Endothelial cell (in vitro differentiated cells): ENCODE measurements at regions not wholly inside any gene's neighbourhood (a gene's known extent, or its start where the extent isn't known, plus 50 kb on each side); places are given as distances from the start of the nearest gene placed in this dataset.
"Not testable (repeated sequence)": the region's sequence is repeated elsewhere in the genome, so short reads cannot be mapped to it uniquely, and the experiment has no call there.

Experiments
- DNase-seq: peaks from one replicate; pipeline ENCODE4 v3.0.0; 2021; ENCODE audit warnings: low spot score
- H3K27ac Mint-ChIP-seq: one replicate; pipeline ENCODE4 v1.8.0; 2021; ENCODE audit warnings: mixed read lengths, inconsistent platforms; ENCODE audit not compliant: unreplicated experiment
- H3K27me3 Mint-ChIP-seq: one replicate; pipeline ENCODE4 v1.8.0; 2021; ENCODE audit warnings: mild to moderate bottlenecking, moderate library complexity, mixed read lengths, inconsistent platforms; ENCODE audit not compliant: unreplicated experiment
- H3K36me3 Mint-ChIP-seq: one replicate; pipeline ENCODE4 v1.8.0; 2021; ENCODE audit warnings: mild to moderate bottlenecking, low read depth, mixed read lengths, inconsistent platforms; ENCODE audit not compliant: unreplicated experiment
- H3K4me1 Mint-ChIP-seq: one replicate; pipeline ENCODE4 v1.8.0; 2021; ENCODE audit warnings: mild to moderate bottlenecking, mixed read lengths, inconsistent platforms; ENCODE audit not compliant: unreplicated experiment
- H3K4me3 Mint-ChIP-seq: one replicate; pipeline ENCODE4 v1.8.0; 2021; ENCODE audit warnings: mild to moderate bottlenecking, mixed read lengths, inconsistent platforms; ENCODE audit not compliant: unreplicated experiment
- H3K9me3 Mint-ChIP-seq: one replicate; pipeline ENCODE4 v1.8.0; 2021; ENCODE audit warnings: mixed read lengths, inconsistent platforms; ENCODE audit not compliant: unreplicated experiment
- TF ChIP-seq, protein P1 (sequence below): fragments of 200-600 bp; sonication (generic); IDR thresholded peaks from one replicate; pipeline ENCODE4 v1.5.0; 2021; ENCODE audit warnings: antibody characterized with exemption; ENCODE audit not compliant: unreplicated experiment

DNA sequence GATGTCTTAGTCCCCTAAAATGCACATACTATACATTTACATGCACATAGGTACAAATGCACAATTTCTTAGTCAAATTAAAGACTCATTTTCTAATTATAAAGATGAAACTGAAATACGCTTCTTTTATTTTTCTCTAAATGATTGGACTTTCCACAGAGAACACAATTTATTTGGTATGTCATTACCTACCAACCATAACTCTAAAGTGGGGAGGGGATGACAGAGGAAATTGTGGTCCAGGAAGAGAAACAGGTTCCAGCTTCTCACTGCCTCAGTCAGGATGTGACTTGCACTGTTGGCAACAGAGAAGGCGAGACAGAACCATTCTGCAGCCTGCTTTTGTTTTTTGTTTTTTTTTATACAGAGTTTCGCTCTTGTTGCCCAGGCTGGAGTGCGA is 1189.2 kb downstream of the PLA2G4A start:
- Mint-ChIP-seq H3K27ac (no peak overlapping the region), H3K27me3 (peaks cover 3% of the 10 kb centered on the region)

DNA sequence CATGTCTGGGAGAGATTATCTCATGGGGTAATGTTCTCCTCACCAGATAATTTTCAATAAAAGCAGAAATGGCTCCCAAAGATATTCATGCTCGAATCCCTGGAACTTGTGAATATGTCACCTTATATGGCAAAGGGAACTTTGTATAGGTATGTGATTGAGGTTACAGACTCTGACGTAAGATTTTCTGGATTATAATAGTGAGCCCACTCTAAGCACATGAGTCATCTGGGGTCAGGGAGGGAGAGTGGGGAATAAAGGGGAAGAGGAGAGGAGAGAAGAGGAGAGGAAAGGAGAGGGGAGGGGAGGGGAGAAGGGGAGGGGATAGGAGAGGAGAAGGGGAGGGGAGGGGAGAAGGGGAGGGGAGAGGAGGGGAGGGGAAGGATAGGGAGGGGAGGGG is 1193.9 kb downstream of the PLA2G4A start:
- no peaks in the 10 kb centered on the region for H3K36me3 Mint-ChIP-seq
- no peaks in the 10 kb centered on the region for H3K9me3 Mint-ChIP-seq
- peaks cover 3% of the 10 kb centered on the region for H3K27me3 Mint-ChIP-seq

More for the DNA sequence above, 1189.2 kb downstream of the PLA2G4A start:
- Mint-ChIP-seq H3K4me3 (no peak overlapping the region), H3K9me3 (no peaks in the 10 kb centered on the region), H3K36me3 (no peaks in the 10 kb centered on the region), H3K4me1 (no peaks in the 10 kb centered on the region)
- no peak for DNase-seq
- TF ChIP-seq, protein P1, sequence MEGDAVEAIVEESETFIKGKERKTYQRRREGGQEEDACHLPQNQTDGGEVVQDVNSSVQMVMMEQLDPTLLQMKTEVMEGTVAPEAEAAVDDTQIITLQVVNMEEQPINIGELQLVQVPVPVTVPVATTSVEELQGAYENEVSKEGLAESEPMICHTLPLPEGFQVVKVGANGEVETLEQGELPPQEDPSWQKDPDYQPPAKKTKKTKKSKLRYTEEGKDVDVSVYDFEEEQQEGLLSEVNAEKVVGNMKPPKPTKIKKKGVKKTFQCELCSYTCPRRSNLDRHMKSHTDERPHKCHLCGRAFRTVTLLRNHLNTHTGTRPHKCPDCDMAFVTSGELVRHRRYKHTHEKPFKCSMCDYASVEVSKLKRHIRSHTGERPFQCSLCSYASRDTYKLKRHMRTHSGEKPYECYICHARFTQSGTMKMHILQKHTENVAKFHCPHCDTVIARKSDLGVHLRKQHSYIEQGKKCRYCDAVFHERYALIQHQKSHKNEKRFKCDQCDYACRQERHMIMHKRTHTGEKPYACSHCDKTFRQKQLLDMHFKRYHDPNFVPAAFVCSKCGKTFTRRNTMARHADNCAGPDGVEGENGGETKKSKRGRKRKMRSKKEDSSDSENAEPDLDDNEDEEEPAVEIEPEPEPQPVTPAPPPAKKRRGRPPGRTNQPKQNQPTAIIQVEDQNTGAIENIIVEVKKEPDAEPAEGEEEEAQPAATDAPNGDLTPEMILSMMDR: no peak

DNA sequence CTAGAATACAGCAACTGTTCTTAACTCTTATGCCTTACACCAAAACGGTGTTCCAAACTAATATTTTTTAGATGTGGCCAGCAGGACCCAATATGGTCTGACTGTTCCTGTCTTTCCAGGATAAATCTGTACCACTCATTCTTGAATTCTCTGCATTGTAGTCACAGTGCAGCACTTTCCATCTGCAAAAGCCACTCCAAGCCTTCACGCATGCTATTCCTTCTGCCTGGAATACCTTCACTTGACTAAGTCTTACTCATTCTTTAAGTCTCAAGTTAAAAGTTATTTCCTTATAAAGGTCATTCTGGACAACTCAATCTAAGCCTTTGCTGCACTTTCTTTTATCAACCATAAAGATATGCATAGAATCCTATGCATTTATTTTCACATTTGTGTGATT is 1194.5 kb downstream of the PLA2G4A start:
- TF ChIP-seq, protein P1: no peak
- Mint-ChIP-seq H3K27ac (no peak overlapping the region), H3K4me1 (no peaks in the 10 kb centered on the region), H3K9me3 (no peaks in the 10 kb centered on the region), H3K36me3 (no peaks in the 10 kb centered on the region), H3K4me3 (no peak overlapping the region), H3K27me3 (peaks cover 3% of the 10 kb centered on the region)
- DNase-seq: no peak

More for the DNA sequence above, 1193.9 kb downstream of the PLA2G4A start:
- H3K4me1 Mint-ChIP-seq: no peaks in the 10 kb centered on the region
- H3K27ac Mint-ChIP-seq: no peak overlapping the region
- TF ChIP-seq, protein P1: no peak
- no peak for DNase-seq
- H3K4me3 Mint-ChIP-seq: no peak overlapping the region

DNA sequence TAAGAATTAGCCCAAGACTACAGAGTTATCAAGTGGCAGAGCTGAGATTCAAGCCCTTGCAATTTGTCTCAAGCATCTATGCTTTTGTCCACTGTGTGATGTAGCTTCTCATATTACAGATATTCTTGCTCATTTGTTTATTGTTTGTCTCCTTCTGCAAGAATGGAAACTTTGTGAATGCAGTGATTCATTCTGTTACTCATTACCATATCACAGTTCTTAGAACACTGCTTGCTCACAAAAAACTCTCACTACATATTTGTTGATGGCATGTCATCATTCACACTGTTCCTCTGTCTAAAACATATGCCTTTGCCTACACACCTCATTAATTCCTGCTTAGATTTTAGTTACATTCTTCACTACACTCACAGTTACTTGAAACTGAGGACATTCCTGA is 1198.9 kb downstream of the PLA2G4A start:
- H3K4me1 Mint-ChIP-seq: no peaks in the 10 kb centered on the region
- no peak for DNase-seq
- H3K27me3 Mint-ChIP-seq: no peaks in the 10 kb centered on the region
- TF ChIP-seq, protein P1: no peak
- no peaks in the 10 kb centered on the region for H3K36me3 Mint-ChIP-seq
- H3K4me3 Mint-ChIP-seq: no peak overlapping the region
- H3K27ac Mint-ChIP-seq: no peak overlapping the region
- no peaks in the 10 kb centered on the region for H3K9me3 Mint-ChIP-seq

DNA sequence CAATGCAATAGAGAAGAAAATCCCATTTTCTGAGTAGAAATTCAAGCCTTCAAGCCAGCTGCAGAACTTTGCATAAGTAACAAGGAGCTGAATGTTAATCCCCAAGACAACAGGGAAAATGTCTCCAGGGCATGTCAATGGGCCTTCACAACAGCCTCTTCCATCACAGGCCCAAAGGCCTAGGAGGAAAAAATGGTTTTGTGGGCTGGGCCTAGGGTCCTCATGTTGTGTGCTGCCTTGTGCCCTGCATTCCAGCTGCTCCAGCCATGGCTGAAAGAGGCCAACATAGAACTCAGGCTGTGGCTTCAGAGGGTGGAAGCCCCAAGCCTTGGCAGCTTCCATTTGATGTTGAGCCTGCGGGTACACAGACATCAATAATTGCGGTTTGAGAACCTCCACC is 1208.8 kb downstream of the PLA2G4A start:
- not testable (repeated sequence) for H3K4me1 Mint-ChIP-seq, H3K27ac Mint-ChIP-seq, DNase-seq, H3K9me3 Mint-ChIP-seq, H3K36me3 Mint-ChIP-seq, H3K27me3 Mint-ChIP-seq, H3K4me3 Mint-ChIP-seq
